ENCODE measurements at regions not wholly inside any gene's neighbourhood (a gene's known extent, or its start where the extent isn't known, plus 50 kb on each side); places are given as distances from the start of the nearest gene placed in this dataset.

- no peak for TF ChIP-seq CTCF (IDR thresholded peaks at IDR 0.05; ENCODE audit: low read depth, low read length, poor library complexity, severe bottlenecking)
- TF ChIP-seq EZH2phosphoT487 (IDR thresholded peaks at IDR 0.05; ENCODE audit: borderline replicate concordance, low read length) = no peak
Observed at GRCh38 chr2:204022550-204022949, 86.0 kb downstream of the ICOS start.

Measured in DOHH2 (cell line).